RWPE1 (cell line): ENCODE measurements at regions not wholly inside any gene's neighbourhood (a gene's known extent, or its start where the extent isn't known, plus 50 kb on each side); places are given as distances from the start of the nearest gene placed in this dataset.

Experiments
- CTCF ChIA-PET: fragments of 350-600 bp; sonication (Branson Sonifier 250); formaldehyde crosslinking; extraction: SDS; loops from one replicate; lab custom pipeline; 2021; lab: Yijun Ruan, JAX
- POLR2A ChIA-PET: fragments of 400-600 bp; formaldehyde crosslinking; extraction: SDS; loops from one replicate; lab custom pipeline; 2020; ENCODE audit warnings: antibody characterized with exemption; ENCODE audit not compliant: low non-redundant PET; lab: Yijun Ruan, JAX
- DNase-seq: peaks from one replicate; pipeline ENCODE4 v3.0.0; 2012; ENCODE audit warnings: low spot score
- H3K27ac ChIP-seq: fragments of 450-650 bp; 2 replicates; pipeline ENCODE4 v1.5.1; 2017
- CTCF ChIP-seq: fragments of 450-650 bp; conservative IDR thresholded peaks from 2 replicates; pipeline ENCODE4 v1.5.1; 2017; ENCODE audit warnings: low read depth, mild to moderate bottlenecking

- ChIA-PET CTCF (interaction anchor here (0.6 kb wide), 1 partner anchor 831 kb away, joined by 3 read pairs; no protein-coding TSS in a partner anchor), POLR2A (no interaction called here)
- no peak overlapping the region for H3K27ac ChIP-seq
- TF ChIP-seq CTCF = no peak
- no peak for DNase-seq
Observed at GRCh38 chr12:115740586-115741155, 536.8 kb downstream of the MED13L start.

- ChIA-PET POLR2A (no interaction called here), CTCF (no interaction called here)
- no peak for TF ChIP-seq CTCF
- no peak overlapping the region for H3K27ac ChIP-seq
- no peak for DNase-seq
Observed at GRCh38 chr12:115737895-115738294, 539.6 kb downstream of the MED13L start.

GRCh38 chr12:115736360-115736759 lies 541.1 kb downstream of the MED13L start:
- no peak for TF ChIP-seq CTCF
- ChIA-PET POLR2A (no interaction called here), CTCF (no interaction called here)
- no peak for DNase-seq
- H3K27ac ChIP-seq = no peak overlapping the region

GRCh38 chr12:115730975-115731541 lies 546.4 kb downstream of the MED13L start:
- CTCF ChIA-PET = interaction anchor here (0.7 kb wide), 1 partner anchor 1063 kb away, joined by 4 read pairs; no protein-coding TSS in a partner anchor
- no peak for DNase-seq
- H3K27ac ChIP-seq = no peak overlapping the region
- TF ChIP-seq CTCF = no peak
- POLR2A ChIA-PET = no interaction called here

GRCh38 chr12:115726691-115727090 lies 550.8 kb downstream of the MED13L start:
- no peak for DNase-seq
- TF ChIP-seq CTCF = no peak
- no peak overlapping the region for H3K27ac ChIP-seq
- ChIA-PET CTCF (no interaction called here), POLR2A (no interaction called here)

GRCh38 chr12:115722181-115722580 lies 555.3 kb downstream of the MED13L start:
- no peak for TF ChIP-seq CTCF
- POLR2A ChIA-PET = no interaction called here
- DNase-seq = no peak
- CTCF ChIA-PET = no interaction called here
- no peak overlapping the region for H3K27ac ChIP-seq
